HFFc6 (cell line): ENCODE measurements at regions not wholly inside any gene's neighbourhood (a gene's known extent, or its start where the extent isn't known, plus 50 kb on each side); places are given as distances from the start of the nearest gene placed in this dataset.

Experiments used
- DNase-seq: peaks from one replicate; pipeline ENCODE4 v3.0.0-alpha.2; 2018
- H3K27ac Mint-ChIP-seq: 2 replicates; pipeline ENCODE4 v1.8.0; 2020; ENCODE audit warnings: mild to moderate bottlenecking, mixed read lengths
- H3K27me3 Mint-ChIP-seq: 2 replicates; pipeline ENCODE4 v1.8.0; 2021; ENCODE audit warnings: mild to moderate bottlenecking, moderate library complexity, mixed read lengths; ENCODE audit not compliant: insufficient read depth
- H3K36me3 Mint-ChIP-seq: 2 replicates; pipeline ENCODE4 v1.8.0; 2021; ENCODE audit warnings: low read depth, mixed read lengths
- H3K4me1 Mint-ChIP-seq: 2 replicates; pipeline ENCODE4 v1.8.0; 2020; ENCODE audit warnings: low read depth, mixed read lengths
- H3K4me3 Mint-ChIP-seq: 2 replicates; pipeline ENCODE4 v1.8.0; 2020; ENCODE audit warnings: mild to moderate bottlenecking, moderate library complexity, mixed read lengths
- H3K9me3 Mint-ChIP-seq: 2 replicates; pipeline ENCODE4 v1.8.0; 2020; ENCODE audit warnings: mild to moderate bottlenecking, mixed read lengths
- CTCF ChIP-seq: fragments of 200-600 bp; sonication (generic); IDR thresholded peaks from 2 replicates; pipeline ENCODE4 v1.5.0; 2021; ENCODE audit warnings: antibody characterized with exemption, mild to moderate bottlenecking

GRCh38 chr13:83272076-83272475 lies 610.2 kb downstream of the SLITRK1 start:
- Mint-ChIP-seq H3K9me3 (no peaks in the 10 kb centered on the region), H3K4me1 (peaks cover 57% of the 10 kb centered on the region), H3K27me3 (no peaks in the 10 kb centered on the region), H3K36me3 (peaks cover 15% of the 10 kb centered on the region), H3K4me3 (no peak overlapping the region), H3K27ac (peak overlapping the region; percentile 75)
- DNase-seq: no peak
- no peak for TF ChIP-seq CTCF

DNA sequence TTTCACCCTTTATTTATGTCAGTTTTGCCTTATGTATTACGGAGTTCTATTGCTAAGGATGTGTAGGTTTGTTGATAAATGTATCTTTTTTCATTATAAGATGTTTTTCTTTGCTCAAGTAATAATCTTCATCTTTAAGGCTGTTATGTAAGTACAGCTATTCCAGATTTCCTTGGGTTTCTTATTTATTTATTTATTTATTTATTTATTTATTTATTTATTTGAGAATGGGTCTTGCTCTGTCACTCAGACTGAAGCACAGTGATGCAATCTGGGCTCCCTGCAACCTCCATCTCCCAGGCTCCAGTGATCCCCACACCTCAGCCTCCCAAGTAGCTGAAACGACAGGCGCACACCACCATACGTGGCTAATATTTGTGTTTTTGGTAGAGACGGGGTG lies 617.0 kb downstream of the SLITRK1 start:
- H3K27me3 Mint-ChIP-seq: no peaks in the 10 kb centered on the region
- no peak for DNase-seq
- H3K4me3 Mint-ChIP-seq: no peak overlapping the region
- no peak overlapping the region for H3K27ac Mint-ChIP-seq
- peaks cover 10% of the 10 kb centered on the region for H3K36me3 Mint-ChIP-seq
- peaks cover 5% of the 10 kb centered on the region; the same call in 1 of the 2 replicates for H3K9me3 Mint-ChIP-seq
- TF ChIP-seq CTCF: no peak
- peaks cover 23% of the 10 kb centered on the region for H3K4me1 Mint-ChIP-seq

GRCh38 chr13:83248751-83249150 lies 633.5 kb downstream of the SLITRK1 start:
- Mint-ChIP-seq H3K36me3 (peaks cover 15% of the 10 kb centered on the region), H3K27ac (no peak overlapping the region), H3K9me3 (peaks cover 8% of the 10 kb centered on the region), H3K27me3 (no peaks in the 10 kb centered on the region), H3K4me1 (no peaks in the 10 kb centered on the region), H3K4me3 (no peak overlapping the region)
- TF ChIP-seq CTCF: no peak
- DNase-seq: no peak

- peaks cover 4% of the 10 kb centered on the region for H3K36me3 Mint-ChIP-seq
- no peak overlapping the region for H3K4me3 Mint-ChIP-seq
- no peaks in the 10 kb centered on the region for H3K9me3 Mint-ChIP-seq
- DNase-seq: no peak
- no peak for TF ChIP-seq CTCF
- H3K27me3 Mint-ChIP-seq: no peaks in the 10 kb centered on the region; the same call in 1 of the 2 replicates
- peaks cover 23% of the 10 kb centered on the region for H3K4me1 Mint-ChIP-seq
- no peak overlapping the region for H3K27ac Mint-ChIP-seq
Measured at GRCh38 chr13:83232626-83233025, 649.6 kb downstream of the SLITRK1 start.

- H3K27me3 Mint-ChIP-seq: no peaks in the 10 kb centered on the region; the same call in 1 of the 2 replicates
- H3K36me3 Mint-ChIP-seq: peaks cover 11% of the 10 kb centered on the region
- H3K9me3 Mint-ChIP-seq: no peaks in the 10 kb centered on the region
- no peak for TF ChIP-seq CTCF
- DNase-seq: no peak
- no peak overlapping the region for H3K4me3 Mint-ChIP-seq
- peaks cover 25% of the 10 kb centered on the region for H3K4me1 Mint-ChIP-seq
- H3K27ac Mint-ChIP-seq: peak overlapping the region; percentile 59; the same call in 1 of the 2 replicates
Measured at GRCh38 chr13:83229574-83230305, 652.5 kb downstream of the SLITRK1 start.
